ENCODE measurements at regions not wholly inside any gene's neighbourhood (a gene's known extent, or its start where the extent isn't known, plus 50 kb on each side); places are given as distances from the start of the nearest gene placed in this dataset.
"Not testable (repeated sequence)": the region's sequence is repeated elsewhere in the genome, so short reads cannot be mapped to it uniquely, and the experiment has no call there.

DNA sequence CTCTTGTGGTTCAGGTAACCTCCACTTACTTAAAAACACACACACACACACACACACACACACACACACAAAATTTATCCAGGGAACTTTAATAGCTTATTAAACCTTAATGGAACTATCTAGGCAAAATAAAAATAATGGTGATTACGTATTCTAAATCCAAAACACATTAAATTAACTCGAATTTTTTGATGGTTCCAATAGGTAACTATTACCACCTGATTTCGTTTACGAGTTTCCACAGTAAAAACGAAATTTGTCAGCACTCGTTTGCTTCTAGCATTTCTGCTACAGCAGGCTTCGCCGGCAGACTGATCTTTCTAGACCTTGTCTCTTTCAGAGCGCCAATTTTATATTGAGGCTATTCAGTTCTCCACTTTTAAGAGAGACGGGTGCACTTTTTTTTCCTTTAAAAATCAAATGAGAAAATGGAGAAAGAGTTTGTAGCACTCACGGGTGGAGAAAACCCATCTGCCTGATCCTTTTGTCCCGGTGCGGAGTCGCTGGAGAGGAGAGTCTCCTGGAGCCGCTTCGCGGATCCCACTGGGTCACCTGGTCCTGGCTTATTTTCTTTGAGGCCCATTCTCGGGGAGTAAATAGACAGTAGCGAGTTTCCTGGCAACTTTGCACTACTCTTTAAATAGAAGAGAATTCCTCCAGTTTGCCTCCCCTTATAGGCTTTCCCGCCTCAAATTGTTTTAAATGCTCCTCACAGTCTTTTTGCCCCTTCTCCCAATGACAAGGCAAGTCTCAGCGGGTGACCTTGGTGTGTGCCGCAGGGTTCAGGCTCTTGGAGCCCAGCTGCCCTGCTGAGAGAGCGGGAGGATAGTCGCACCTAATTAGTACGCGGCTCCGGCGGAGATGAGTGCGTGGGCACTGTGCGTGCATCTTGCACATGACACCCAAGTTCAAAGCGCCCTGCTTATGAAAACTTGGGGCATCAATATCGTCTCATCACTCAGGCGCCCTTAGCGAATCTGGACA is 117.0 kb downstream of the KCNRG start:
- DNase-seq: peak; percentile 10

GRCh38 chr13:50132904-50133357 is 117.7 kb downstream of the KCNRG start:
- DNase-seq: no peak

- DNase-seq: no peak
Observed at GRCh38 chr13:50133358-50133953, 118.2 kb downstream of the KCNRG start.

DNA sequence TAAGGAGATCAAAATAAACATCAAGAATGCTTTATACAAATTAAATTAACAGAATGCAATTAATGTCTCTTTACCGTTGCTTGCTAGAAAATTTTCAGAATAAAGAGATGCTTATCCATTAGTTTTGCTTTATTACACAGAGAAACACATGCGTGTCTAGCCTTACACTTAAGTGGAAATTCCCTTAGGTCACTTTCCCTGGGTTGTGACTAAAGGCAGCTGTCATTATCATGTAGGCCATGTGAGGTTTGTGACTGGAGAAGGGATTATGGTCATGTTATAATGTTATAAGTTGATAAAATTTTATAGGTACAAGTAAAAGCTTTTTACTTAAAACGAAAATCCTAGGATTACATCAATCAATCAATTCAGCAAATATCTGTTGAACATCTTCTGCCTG is 121.0 kb downstream of the KCNRG start:
- DNase-seq: no peak

DNA sequence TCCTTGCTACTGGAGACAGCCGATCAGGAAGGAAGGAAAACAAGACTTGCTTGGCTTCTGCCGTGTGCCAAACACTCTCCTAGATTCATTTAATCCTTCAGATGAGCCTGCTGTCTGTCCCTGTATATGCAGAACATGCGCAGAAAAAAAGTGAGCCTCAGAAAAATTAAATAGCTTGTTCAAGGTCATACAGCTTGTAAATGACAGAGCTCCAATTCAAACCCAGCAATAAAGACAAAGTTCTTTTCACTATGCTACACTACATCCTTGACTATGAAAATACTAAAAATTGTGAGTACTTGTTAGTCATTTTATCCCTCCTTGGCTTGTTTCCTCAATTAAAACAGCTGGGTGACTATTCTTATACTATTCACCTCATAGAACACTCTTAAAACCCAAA is 121.4 kb downstream of the KCNRG start:
- DNase-seq: no peak

- DNase-seq: not testable (repeated sequence)
Observed at GRCh38 chr13:50139435-50139934, 124.2 kb downstream of the KCNRG start.

DNA sequence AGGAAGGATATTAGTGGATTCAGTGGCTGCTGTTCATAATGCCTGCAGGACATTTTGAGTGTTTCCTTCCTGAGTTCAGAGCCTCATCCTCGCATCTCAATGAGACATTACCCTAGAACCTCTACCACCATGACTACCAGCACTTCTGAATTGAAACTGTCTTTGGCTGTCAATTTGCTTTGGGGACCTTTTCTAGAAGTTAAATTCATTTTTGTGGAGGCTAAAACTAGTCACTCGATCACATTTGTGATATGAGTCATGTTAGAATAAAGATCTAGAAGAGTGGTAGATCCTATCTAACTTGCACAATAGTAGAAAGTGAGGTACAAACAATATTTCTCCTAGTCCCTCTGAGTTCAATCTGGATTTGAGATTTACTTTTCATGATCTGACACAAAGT is 124.9 kb downstream of the KCNRG start:
- DNase-seq: no peak

GRCh38 chr13:50140581-50141374 is 125.5 kb downstream of the KCNRG start:
- no peak for DNase-seq

- DNase-seq: no peak
Observed at GRCh38 chr13:50141375-50141975, 126.2 kb downstream of the KCNRG start.

GRCh38 chr13:50144246-50145160 is 129.3 kb downstream of the KCNRG start:
- no peak for DNase-seq

DNA sequence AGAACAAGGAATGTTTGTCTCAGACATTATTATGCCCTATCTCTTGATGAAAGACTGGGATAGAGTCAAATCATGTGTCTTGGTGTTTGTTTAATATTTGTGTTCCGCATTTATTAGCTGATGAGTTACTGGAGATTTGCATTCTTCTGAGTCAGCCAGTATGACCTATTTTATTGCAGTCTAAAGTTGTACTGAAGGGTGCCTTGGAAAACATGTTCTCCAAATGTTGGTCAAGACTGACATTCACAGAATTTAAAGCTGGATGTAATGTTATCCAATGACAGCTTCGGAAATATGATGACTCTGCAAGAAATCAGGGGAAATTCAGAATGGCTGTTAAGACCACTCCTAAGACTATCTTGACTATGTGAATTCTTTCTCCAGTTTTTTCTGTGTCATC is 134.0 kb downstream of the KCNRG start:
- no peak for DNase-seq

- DNase-seq: no peak
Observed at GRCh38 chr13:50149932-50150331, 134.7 kb downstream of the KCNRG start.

GRCh38 chr13:50152224-50152623 is 137.0 kb downstream of the KCNRG start:
- no peak for DNase-seq

- DNase-seq: no peak
Observed at GRCh38 chr13:50152655-50153309, 137.5 kb downstream of the KCNRG start.

DNA sequence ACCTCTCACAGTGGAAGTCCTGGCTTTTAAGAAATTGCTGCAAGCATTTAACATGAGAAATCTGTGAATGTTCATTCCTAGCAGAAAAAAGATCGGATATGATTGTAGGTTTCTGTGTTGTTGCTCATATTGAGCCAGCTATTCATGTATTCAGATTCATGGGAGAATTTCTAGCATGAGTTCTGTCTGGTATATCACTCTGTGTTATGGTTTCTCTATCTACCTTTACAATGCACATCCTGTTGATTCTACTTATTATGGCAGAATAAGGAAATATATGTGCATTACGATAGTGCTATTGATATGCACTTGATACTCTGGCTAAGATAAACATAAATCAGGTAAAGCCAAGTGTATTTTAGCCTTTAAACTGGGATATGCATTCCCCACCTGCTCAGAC is 138.2 kb downstream of the KCNRG start:
- DNase-seq: no peak

DNA sequence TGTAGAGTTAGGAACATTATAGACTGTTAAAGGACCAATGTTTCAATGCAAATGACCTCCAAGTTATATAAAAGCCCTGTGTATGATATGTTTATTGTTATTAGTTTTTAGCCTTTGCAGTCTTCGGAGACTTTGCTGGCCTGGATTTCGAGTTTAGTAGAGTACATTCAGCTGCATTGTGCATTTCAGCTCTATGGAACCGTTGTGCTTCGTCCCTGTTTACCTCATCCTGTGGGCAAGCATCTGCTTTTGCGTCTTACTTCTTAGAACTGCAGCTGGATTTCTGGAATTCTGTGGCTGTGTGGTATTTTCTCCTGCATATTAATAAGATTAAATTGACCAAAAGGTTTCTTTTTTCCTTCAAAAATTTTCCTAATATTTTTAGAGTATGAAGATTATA is 138.6 kb downstream of the KCNRG start:
- DNase-seq: no peak

DNA sequence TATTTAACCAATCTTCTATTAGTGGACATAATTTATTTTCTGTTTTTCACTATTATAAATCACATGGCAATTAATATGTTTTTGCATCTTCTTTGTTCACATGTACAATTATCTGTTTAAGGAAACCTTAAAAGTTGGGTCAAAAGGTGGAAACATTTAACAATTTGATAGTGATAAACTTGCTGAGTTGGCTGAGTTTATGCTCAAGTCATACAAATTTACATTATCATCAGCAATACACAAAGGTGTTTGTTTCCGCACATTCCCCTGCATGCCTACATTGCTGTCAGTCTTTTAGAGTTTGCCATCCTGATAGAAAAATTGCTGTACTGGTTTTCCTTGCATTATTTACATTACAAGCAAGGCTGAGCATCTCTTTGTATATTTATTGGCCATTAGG is 139.5 kb downstream of the KCNRG start:
- no peak for DNase-seq

DNA sequence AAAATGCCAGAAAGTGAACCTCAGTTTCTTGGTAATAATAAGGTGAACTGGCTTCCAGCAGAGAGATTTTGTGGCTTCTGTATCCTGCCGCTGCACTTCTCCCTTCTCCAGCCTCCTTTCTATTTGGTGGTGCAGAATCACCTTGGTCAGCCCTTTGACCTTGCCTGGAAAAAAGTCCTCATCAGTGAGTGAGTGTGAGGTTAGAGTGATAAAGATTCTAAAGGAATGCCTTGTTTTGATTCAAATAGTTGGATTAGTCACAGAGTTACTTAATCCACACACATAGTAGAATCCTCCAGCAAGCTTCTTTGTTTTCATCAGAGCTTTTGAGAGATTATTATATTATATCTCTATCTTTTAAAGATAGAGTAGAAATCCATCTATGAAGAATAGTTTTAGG is 140.9 kb downstream of the KCNRG start:
- no peak for DNase-seq

DNA sequence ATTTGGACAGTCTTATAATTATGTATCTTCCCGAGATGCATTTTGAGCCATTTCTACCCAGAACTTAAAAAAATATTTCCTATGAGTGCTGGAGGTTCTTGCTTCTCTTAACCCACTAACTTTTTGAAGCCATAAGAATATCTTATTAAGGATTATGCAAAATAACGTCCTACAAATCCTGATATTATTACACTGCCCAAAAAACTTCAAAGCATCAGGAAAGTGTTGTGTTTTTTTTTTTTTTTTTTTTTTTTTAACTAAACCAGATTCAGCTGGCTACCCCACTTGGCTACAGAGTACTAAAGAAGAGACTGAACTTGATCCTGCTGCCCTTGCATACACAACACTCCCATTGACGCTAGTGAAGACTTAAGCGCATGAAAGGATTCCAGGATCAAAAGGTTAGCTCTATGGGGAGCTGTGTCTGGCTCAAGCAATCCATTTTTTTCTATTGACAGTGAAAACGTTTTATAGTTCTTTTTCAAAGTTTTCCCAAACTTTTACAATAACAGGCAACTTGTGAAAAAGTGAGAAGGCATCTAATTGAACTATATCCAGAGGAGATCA is 141.4 kb downstream of the KCNRG start:
- no peak for DNase-seq

DNA sequence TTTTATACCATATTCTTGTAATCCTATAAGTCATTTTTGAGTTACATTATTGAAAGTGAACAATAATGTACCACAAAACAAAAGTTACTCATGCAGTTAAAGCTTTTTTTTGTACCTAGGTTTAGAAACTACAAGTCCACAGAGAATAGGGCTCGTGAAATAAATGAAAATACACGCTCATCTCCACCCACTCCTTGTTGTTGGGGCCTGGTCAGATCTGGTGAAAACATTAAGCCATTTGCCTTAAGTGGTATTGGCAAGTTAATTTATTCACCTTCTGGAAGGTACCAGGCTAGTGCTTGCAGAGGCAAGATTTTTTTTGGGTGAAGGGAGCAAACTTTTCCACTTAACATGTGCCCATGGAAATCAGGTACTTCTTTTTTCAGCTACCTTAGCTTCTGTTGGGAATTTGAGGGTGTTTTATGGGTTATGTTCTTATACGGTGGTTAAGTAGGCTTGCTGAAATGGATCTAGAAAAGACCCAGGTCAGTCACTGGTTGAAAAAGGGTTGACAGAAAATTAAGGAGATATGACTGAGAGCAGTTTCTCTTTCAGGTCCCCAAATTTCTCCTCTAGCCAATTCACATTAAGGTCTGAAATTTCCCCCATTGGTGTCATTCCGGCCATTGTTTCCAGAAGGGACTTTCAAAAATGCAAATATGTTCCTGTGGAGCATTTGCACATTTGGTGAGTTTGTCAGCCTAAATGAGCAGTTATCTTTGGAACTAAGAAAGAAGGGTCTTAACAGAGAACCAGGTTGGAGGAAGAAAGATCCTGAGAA is 143.3 kb downstream of the KCNRG start:
- no peak for DNase-seq

Data from T-helper 9 cell (primary cell).